ENCODE measurements at regions not wholly inside any gene's neighbourhood (a gene's known extent, or its start where the extent isn't known, plus 50 kb on each side); places are given as distances from the start of the nearest gene placed in this dataset.

DNA sequence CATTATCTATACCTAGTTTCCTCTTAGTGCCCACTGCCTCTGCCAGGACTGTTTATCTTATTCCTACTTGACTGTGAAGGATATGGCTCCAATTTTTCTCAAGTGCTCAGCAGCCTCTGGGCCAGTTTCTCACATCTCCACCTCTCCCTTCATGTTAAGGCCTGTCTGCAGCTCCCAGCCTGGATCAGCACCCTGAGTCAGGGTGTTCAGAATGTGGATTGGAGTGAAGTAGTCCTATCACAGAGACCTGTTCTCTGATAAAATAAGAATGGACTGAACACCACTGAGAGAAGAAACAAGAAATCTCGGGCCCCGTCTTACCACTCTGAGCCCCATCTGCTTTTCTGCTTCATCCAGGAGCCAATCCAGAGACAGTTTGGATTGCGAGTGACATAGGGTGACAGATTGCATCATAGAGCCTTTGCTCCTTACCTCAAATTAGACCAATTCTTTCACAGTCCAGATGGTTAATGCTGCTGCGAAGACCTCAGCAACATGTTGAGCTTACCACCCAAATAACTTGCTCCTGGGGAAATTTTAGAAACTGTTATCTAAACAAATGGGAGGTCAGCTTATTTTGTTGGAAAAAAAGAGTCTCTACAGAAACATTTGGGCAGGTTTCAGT is 473.1 kb downstream of the PDZRN4 start:
- TF ChIP-seq CREB1 (IDR thresholded peaks at IDR 0.05; ENCODE audit: low read depth) (no peak), RAD21 (IDR thresholded peaks at IDR 0.05; ENCODE audit: low read depth) (no peak), ZBTB7A (IDR thresholded peaks at IDR 0.05; ENCODE audit: low read depth) (no peak), EGR1 (IDR thresholded peaks at IDR 0.05) (no peak), CEBPB (IDR thresholded peaks at IDR 0.05) (0 out of 2 replicates have a peak, but pooled peaks have one; percentile 30), NFIC (IDR thresholded peaks at IDR 0.05) (no peak), TAF1 (IDR thresholded peaks at IDR 0.05; ENCODE audit: low read depth) (no peak), EP300 (IDR thresholded peaks at IDR 0.05; ENCODE audit: borderline replicate concordance) (no peak), TEAD4 (IDR thresholded peaks at IDR 0.05) (no peak), YY1 (IDR thresholded peaks at IDR 0.05; ENCODE audit: low read depth) (no peak), FOXM1 (IDR thresholded peaks at IDR 0.05; ENCODE audit: borderline replicate concordance, low read depth) (no peak), MAX (IDR thresholded peaks at IDR 0.05) (no peak)

All from Ishikawa (cell line).